Neutrophil (primary cell): ENCODE measurements at regions not wholly inside any gene's neighbourhood (a gene's known extent, or its start where the extent isn't known, plus 50 kb on each side); places are given as distances from the start of the nearest gene placed in this dataset.

Source experiments
- H3K27ac ChIP-seq: fragments of 200-600 bp; sonication (generic); 2 replicates; pipeline ENCODE4 v1.5.1; 2016; ENCODE audit warnings: mild to moderate bottlenecking, moderate library complexity
- H3K27me3 ChIP-seq: fragments of 200-600 bp; sonication (generic); 2 replicates; pipeline ENCODE4 v1.6.0; 2016; ENCODE audit warnings: mild to moderate bottlenecking
- H3K36me3 ChIP-seq: fragments of 200-600 bp; sonication (generic); 2 replicates; pipeline ENCODE4 v1.5.1; 2017
- H3K4me1 ChIP-seq, 2 experiments: fragments of 200-600 bp in 1 of 2; sonication (generic) in 1 of 2; 1 replicate in 1 of 2; 2 replicates in 1 of 2; pipeline versions ENCODE4 v1.5.1 to v1.6.1; 2013 to 2016; ENCODE audit warnings: low read depth in 1 of 2, low read length in 1 of 2, mild to moderate bottlenecking in 1 of 2, moderate library complexity in 1 of 2; ENCODE audit not compliant: control insufficient read depth in 1 of 2, insufficient read depth in 1 of 2
- H3K4me3 ChIP-seq, 2 experiments: fragments of 200-600 bp in 1 of 2; sonication (generic) in 1 of 2; 1 replicate in 1 of 2; 2 replicates in 1 of 2; pipeline ENCODE4 v1.5.1; 2013 to 2016; ENCODE audit warnings: low read depth in 1 of 2, low read length in 1 of 2, mild to moderate bottlenecking in 1 of 2, moderate library complexity in 1 of 2
- H3K9me3 ChIP-seq: fragments of 200-600 bp; sonication (generic); 2 replicates; pipeline ENCODE4 v1.5.1; 2016
- TF ChIP-seq, protein P1 (sequence below): fragments of 200-600 bp; sonication (generic); IDR thresholded peaks from 2 replicates; pipeline ENCODE4 v1.5.1; 2016; ENCODE audit warnings: antibody characterized with exemption

GRCh38 chr7:106595922-106596321 lies 65.0 kb downstream of the CCDC71L start:
- TF ChIP-seq, protein P1, sequence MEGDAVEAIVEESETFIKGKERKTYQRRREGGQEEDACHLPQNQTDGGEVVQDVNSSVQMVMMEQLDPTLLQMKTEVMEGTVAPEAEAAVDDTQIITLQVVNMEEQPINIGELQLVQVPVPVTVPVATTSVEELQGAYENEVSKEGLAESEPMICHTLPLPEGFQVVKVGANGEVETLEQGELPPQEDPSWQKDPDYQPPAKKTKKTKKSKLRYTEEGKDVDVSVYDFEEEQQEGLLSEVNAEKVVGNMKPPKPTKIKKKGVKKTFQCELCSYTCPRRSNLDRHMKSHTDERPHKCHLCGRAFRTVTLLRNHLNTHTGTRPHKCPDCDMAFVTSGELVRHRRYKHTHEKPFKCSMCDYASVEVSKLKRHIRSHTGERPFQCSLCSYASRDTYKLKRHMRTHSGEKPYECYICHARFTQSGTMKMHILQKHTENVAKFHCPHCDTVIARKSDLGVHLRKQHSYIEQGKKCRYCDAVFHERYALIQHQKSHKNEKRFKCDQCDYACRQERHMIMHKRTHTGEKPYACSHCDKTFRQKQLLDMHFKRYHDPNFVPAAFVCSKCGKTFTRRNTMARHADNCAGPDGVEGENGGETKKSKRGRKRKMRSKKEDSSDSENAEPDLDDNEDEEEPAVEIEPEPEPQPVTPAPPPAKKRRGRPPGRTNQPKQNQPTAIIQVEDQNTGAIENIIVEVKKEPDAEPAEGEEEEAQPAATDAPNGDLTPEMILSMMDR, result no peak

GRCh38 chr7:106593028-106593417 lies 67.9 kb downstream of the CCDC71L start:
- Histone ChIP-seq H3K4me3 (no peak overlapping the region), H3K36me3 (no peaks in the 10 kb centered on the region), H3K9me3 (no peaks in the 10 kb centered on the region), H3K4me1 (no peaks in the 10 kb centered on the region), H3K27me3 (no peaks in the 10 kb centered on the region), H3K27ac (no peak overlapping the region)
- TF ChIP-seq, protein P1, result no peak

More at GRCh38 chr7:106595922-106596321, 65.0 kb downstream of the CCDC71L start:
- no peak overlapping the region for H3K4me3 ChIP-seq
- no peaks in the 10 kb centered on the region for H3K9me3 ChIP-seq
- no peaks in the 10 kb centered on the region for H3K36me3 ChIP-seq
- H3K27me3 ChIP-seq, result no peaks in the 10 kb centered on the region
- peaks cover 6 to 8% of the 10 kb centered on the region in 2 experiments for H3K4me1 ChIP-seq
- no peak overlapping the region for H3K27ac ChIP-seq

- H3K4me3 ChIP-seq, result no peak overlapping the region
- TF ChIP-seq, protein P1, result no peak
- no peaks in the 10 kb centered on the region for H3K36me3 ChIP-seq
- H3K27me3 ChIP-seq, result no peaks in the 10 kb centered on the region
- no peaks in the 10 kb centered on the region for H3K9me3 ChIP-seq
- H3K27ac ChIP-seq, result no peak overlapping the region
- H3K4me1 ChIP-seq, result no peaks in the 10 kb centered on the region
These were observed 68.5 kb downstream of the CCDC71L start for GRCh38 chr7:106592282-106593027.

DNA sequence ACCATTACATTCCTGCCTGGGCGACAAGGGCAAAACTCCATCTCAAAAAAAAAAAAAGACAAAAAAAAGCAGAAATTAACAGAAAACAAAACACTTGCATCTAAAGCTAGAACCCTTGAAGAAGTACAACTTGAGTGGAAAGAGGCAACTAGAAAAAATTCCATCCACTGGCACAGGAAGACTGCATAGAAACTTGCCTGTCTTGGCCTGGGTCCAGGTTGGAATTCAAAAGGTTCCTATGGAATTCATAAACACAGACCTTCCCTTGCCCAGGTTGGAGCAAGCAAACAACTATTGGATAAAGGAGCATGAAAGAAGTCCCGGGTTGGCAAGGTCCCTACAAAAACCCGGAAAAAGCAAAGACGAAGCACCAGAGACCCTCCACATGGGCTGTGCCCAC lies 69.8 kb downstream of the CCDC71L start:
- Histone ChIP-seq H3K27ac (no peak overlapping the region), H3K9me3 (no peaks in the 10 kb centered on the region), H3K36me3 (no peaks in the 10 kb centered on the region), H3K4me1 (no peaks in the 10 kb centered on the region), H3K27me3 (no peaks in the 10 kb centered on the region), H3K4me3 (no peak overlapping the region)
- TF ChIP-seq, protein P1, result no peak

- no peaks in the 10 kb centered on the region for H3K27me3 ChIP-seq
- no peaks in the 10 kb centered on the region for H3K4me1 ChIP-seq
- no peak overlapping the region for H3K4me3 ChIP-seq
- H3K27ac ChIP-seq, result no peak overlapping the region
- H3K36me3 ChIP-seq, result no peaks in the 10 kb centered on the region
- TF ChIP-seq, protein P1, result no peak
- H3K9me3 ChIP-seq, result no peaks in the 10 kb centered on the region
These were observed 70.6 kb downstream of the CCDC71L start for GRCh38 chr7:106590209-106590816.
